ENCODE measurements at regions not wholly inside any gene's neighbourhood (a gene's known extent, or its start where the extent isn't known, plus 50 kb on each side); places are given as distances from the start of the nearest gene placed in this dataset.

GRCh38 chr5:172549696-172550095 lies 91.4 kb upstream of the NEURL1B start:
- intact Hi-C loops (cut with DNase I) = no loop called here
- WGBS, 2 donors = 78 to 82% methylated on average over 13 of the region's 13 CpGs
- TF ChIP-seq CTCF (IDR thresholded peaks at IDR 0.05) (no peak), POLR2A (IDR thresholded peaks at IDR 0.05) (no peak)
- H3K27me3 ChIP-seq = no peaks in the 10 kb centered on the region
- no peak overlapping the region for H3K27ac ChIP-seq
- H3K4me3 ChIP-seq (replicated peaks in 1 of 3) = no peak overlapping the region
- no peaks in the 10 kb centered on the region for H3K36me3 ChIP-seq
- no peaks in the 10 kb centered on the region for H3K9me3 ChIP-seq
- no peak for DNase-seq
- H3K4me1 ChIP-seq = peaks cover 0 to 4% of the 10 kb centered on the region in 2 donors

GRCh38 chr5:172548981-172549687 lies 91.9 kb upstream of the NEURL1B start:
- 85 to 89% methylated on average over 14 of the region's 14 CpGs for WGBS, 2 donors
- intact Hi-C loops (cut with DNase I) = no loop called here
- Histone ChIP-seq H3K4me3 (replicated peaks in 1 of 3) (no peak overlapping the region), H3K36me3 (no peaks in the 10 kb centered on the region), H3K4me1 (peaks cover 0 to 4% of the 10 kb centered on the region in 2 donors), H3K27ac (no peak overlapping the region), H3K27me3 (no peaks in the 10 kb centered on the region), H3K9me3 (no peaks in the 10 kb centered on the region)
- DNase-seq = no peak
- TF ChIP-seq CTCF (IDR thresholded peaks at IDR 0.05) (no peak), POLR2A (IDR thresholded peaks at IDR 0.05) (no peak)

GRCh38 chr5:172548311-172548731 lies 92.7 kb upstream of the NEURL1B start:
- 74 to 80% methylated on average over 6 of the region's 6 CpGs for WGBS, 2 donors
- intact Hi-C loops (cut with DNase I) = no loop called here
- no peak overlapping the region for H3K27ac ChIP-seq

GRCh38 chr5:172546196-172546595 lies 91.9 kb upstream of the SH3PXD2B start:
- H3K4me1 ChIP-seq = peaks cover 0 to 4% of the 10 kb centered on the region in 2 donors
- DNase-seq = no peak
- 71 to 79% methylated on average over 5 of the region's 5 CpGs for WGBS, 2 donors

More at GRCh38 chr5:172548311-172548731, 92.7 kb upstream of the NEURL1B start:
- Histone ChIP-seq H3K4me3 (replicated peaks in 1 of 3) (no peak overlapping the region), H3K4me1 (peaks cover 0 to 4% of the 10 kb centered on the region in 2 donors), H3K36me3 (no peaks in the 10 kb centered on the region), H3K27me3 (no peaks in the 10 kb centered on the region), H3K9me3 (no peaks in the 10 kb centered on the region)
- TF ChIP-seq POLR2A (IDR thresholded peaks at IDR 0.05) = no peak
- TF ChIP-seq CTCF (IDR thresholded peaks at IDR 0.05) = no peak
- no peak for DNase-seq

More at GRCh38 chr5:172546196-172546595, 91.9 kb upstream of the SH3PXD2B start:
- Histone ChIP-seq H3K36me3 (no peaks in the 10 kb centered on the region), H3K27ac (no peak overlapping the region), H3K27me3 (no peaks in the 10 kb centered on the region), H3K4me3 (replicated peaks in 1 of 3) (no peak overlapping the region), H3K9me3 (no peaks in the 10 kb centered on the region)
- intact Hi-C loops (cut with DNase I) = no loop called here
- TF ChIP-seq CTCF (IDR thresholded peaks at IDR 0.05) = no peak
- TF ChIP-seq POLR2A (IDR thresholded peaks at IDR 0.05) = no peak
